GM12892 (cell line): ENCODE measurements at regions not wholly inside any gene's neighbourhood (a gene's known extent, or its start where the extent isn't known, plus 50 kb on each side); places are given as distances from the start of the nearest gene placed in this dataset.

Source experiments
- POLR2A ChIP-seq: IDR thresholded peaks from 2 replicates; pipeline ENCODE4 v1.6.1; 2011; ENCODE audit warnings: low read depth, low read length, control low read depth
- POLR2AphosphoS5 ChIP-seq: IDR thresholded peaks from 2 replicates; pipeline ENCODE4 v1.6.1; 2011; ENCODE audit warnings: low read depth, low read length, control low read depth
- TAF1 ChIP-seq: IDR thresholded peaks from 2 replicates; pipeline ENCODE4 v1.6.1; 2011; ENCODE audit warnings: low read depth, mild to moderate bottlenecking, control low read depth, low read length, borderline replicate concordance

- TF ChIP-seq POLR2A (no peak), POLR2AphosphoS5 (no peak), TAF1 (no peak)
These were observed 235.9 kb upstream of the PCDH18 start for GRCh38 chr4:137768196-137768595.
